GM12878 (cell line): ENCODE measurements at regions not wholly inside any gene's neighbourhood (a gene's known extent, or its start where the extent isn't known, plus 50 kb on each side); places are given as distances from the start of the nearest gene placed in this dataset.

ENCODE experiments used
- ATAC-seq: fragments of 200-7000 bp; cut with Tn5 transposase; 3 replicates; pipeline ENCODE4 v1.9.1; 2020; ENCODE audit warnings: mild to moderate bottlenecking, moderate library complexity
- BruUV-seq: library from RNA; stranded (reverse); fragments of 400-500 nt; replicated peaks from 2 replicates; lab custom pipeline; 2021; lab: Mats Ljungman, UMichigan
- CTCF ChIA-PET: fragments of 300-600 bp; sonication (Branson Sonifier 250); formaldehyde crosslinking; extraction: SDS; loops from one replicate; lab custom pipeline; 2021; ENCODE audit warnings: inconsistent platforms; lab: Yijun Ruan, JAX
- POLR2A ChIA-PET: fragments of 350-600 bp; formaldehyde crosslinking; extraction: SDS; loops from one replicate; lab custom pipeline; 2021; ENCODE audit warnings: inconsistent platforms; lab: Charles Lee
- RAD21 ChIA-PET: fragments of 300-600 bp; sonication (Branson Sonifier 250); formaldehyde crosslinking; loops from one replicate; lab custom pipeline; 2023; ENCODE audit warnings: antibody characterized with exemption; ENCODE audit not compliant: unreplicated experiment; lab: Charles Lee
- SMC1A ChIA-PET: fragments of 300-600 bp; sonication (Branson Sonifier 250); formaldehyde crosslinking; loops from one replicate; lab custom pipeline; 2023; ENCODE audit not compliant: unreplicated experiment, uncharacterized antibody; lab: Charles Lee
- DNase-seq: peaks from one replicate; pipeline ENCODE4 v3.0.0-alpha.2; 2011; ENCODE audit warnings: low read depth, low spot score
- FAIRE-seq: peaks from 3 replicates; lab custom pipeline; 2011; peaks lifted over from hg19 to GRCh38; lab: Jason Lieb, UNC
- H2AFZ ChIP-seq: 2 replicates; pipeline ENCODE4 v1.6.0; 2011; ENCODE audit warnings: low read depth, low read length, control low read depth; ENCODE audit not compliant: control insufficient read depth
- H3K27ac ChIP-seq: 2 replicates; pipeline ENCODE4 v1.5.1; 2011; ENCODE audit warnings: control low read depth; ENCODE audit not compliant: control insufficient read depth, insufficient read depth
- H3K27me3 ChIP-seq, 2 experiments: replicated peaks in 1 of 2; 2 replicates each; pipeline versions ENCODE4 v1.6.0 to v1.6.1; 2011; ENCODE audit warnings: low read length in 1 of 2; ENCODE audit not compliant: control insufficient read depth in 2 of 2, insufficient read depth in 2 of 2
- H3K36me3 ChIP-seq, 2 experiments: 2 replicates each; pipeline ENCODE4 v1.5.1; 2011; ENCODE audit warnings: low read length in 1 of 2; ENCODE audit not compliant: control insufficient read depth in 2 of 2, insufficient read depth in 2 of 2
- H3K4me1 ChIP-seq: 2 replicates; pipeline ENCODE4 v1.6.1; 2011; ENCODE audit warnings: mild to moderate bottlenecking, low read length, moderate library complexity, mixed read lengths; ENCODE audit not compliant: control insufficient read depth, insufficient read depth
- H3K4me2 ChIP-seq: 2 replicates; pipeline ENCODE4 v1.6.0; 2011; ENCODE audit warnings: control low read depth; ENCODE audit not compliant: control insufficient read depth, insufficient read depth
- H3K4me3 ChIP-seq: fragments of 200-600 bp; sonication (generic); 2 replicates; pipeline ENCODE4 v1.5.1; 2016
- H3K79me2 ChIP-seq: 2 replicates; pipeline ENCODE4 v1.6.0; 2011; ENCODE audit warnings: low read length; ENCODE audit not compliant: control insufficient read depth, insufficient read depth
- H3K9ac ChIP-seq: 2 replicates; pipeline ENCODE4 v1.8.0; 2011; ENCODE audit warnings: low read length, control low read depth, mixed read lengths; ENCODE audit not compliant: control insufficient read depth, insufficient read depth
- H3K9me3 ChIP-seq: replicated peaks from 3 replicates; pipeline ENCODE4 v1.5.1; 2011; ENCODE audit warnings: mild to moderate bottlenecking, low read length; ENCODE audit not compliant: control insufficient read depth, insufficient read depth
- H4K20me1 ChIP-seq: 2 replicates; pipeline ENCODE4 v1.6.0; 2011; ENCODE audit not compliant: control insufficient read depth, insufficient read depth
- KDM1A ChIP-seq: fragments of 200-600 bp; sonication (generic); IDR thresholded peaks from 2 replicates; pipeline ENCODE4 v1.6.1; 2016; ENCODE audit warnings: borderline replicate concordance
- PAX8 ChIP-seq: fragments of 450-650 bp; IDR thresholded peaks from 2 replicates; pipeline ENCODE4 v1.6.1; 2017; ENCODE audit warnings: mild to moderate bottlenecking, moderate library complexity
- ZBED1 ChIP-seq: IDR thresholded peaks from 2 replicates; pipeline ENCODE4 v1.6.1; 2016; ENCODE audit warnings: borderline replicate concordance
- WGBS: methylation state at CpG from one replicate; pipeline ENCODE4 v1.1.6; 2016; ENCODE audit warnings: low lambda C conversion rate; ENCODE audit not compliant: insufficient replicate concordance, insufficient coverage; ENCODE audit errors: missing lambda C conversion rate; 5-methylcytosine and 5-hydroxymethylcytosine counted together
- in situ Hi-C: fragments of 300-500 bp; cut with MboI; formaldehyde crosslinking; loops from 9 replicates; pipeline ENCODE4 v1.14.3; 2018; ENCODE audit warnings: mixed read lengths
- intact Hi-C: fragments of 100-400 bp; cut with micrococcal nuclease; formaldehyde crosslinking; loops from one replicate; pipeline ENCODE4 v1.14.2; 2022; ENCODE audit not compliant: unreplicated experiment
- TF ChIP-seq, protein P1 (sequence below): fragments of 450-650 bp; IDR thresholded peaks from 2 replicates; pipeline ENCODE4 v1.6.1; 2017; ENCODE audit warnings: borderline replicate concordance
- TF ChIP-seq, protein P2 (sequence below): fragments of 450-650 bp; formaldehyde crosslinking; IDR thresholded peaks from 2 replicates; pipeline ENCODE4 v1.4.0; 2020; ENCODE audit warnings: mild to moderate bottlenecking, moderate library complexity
- TF ChIP-seq, protein P3 (sequence below): IDR thresholded peaks from 2 replicates; pipeline ENCODE4 v1.6.1; 2012; ENCODE audit warnings: low read depth, low read length, improper control_type of control experiment

DNA sequence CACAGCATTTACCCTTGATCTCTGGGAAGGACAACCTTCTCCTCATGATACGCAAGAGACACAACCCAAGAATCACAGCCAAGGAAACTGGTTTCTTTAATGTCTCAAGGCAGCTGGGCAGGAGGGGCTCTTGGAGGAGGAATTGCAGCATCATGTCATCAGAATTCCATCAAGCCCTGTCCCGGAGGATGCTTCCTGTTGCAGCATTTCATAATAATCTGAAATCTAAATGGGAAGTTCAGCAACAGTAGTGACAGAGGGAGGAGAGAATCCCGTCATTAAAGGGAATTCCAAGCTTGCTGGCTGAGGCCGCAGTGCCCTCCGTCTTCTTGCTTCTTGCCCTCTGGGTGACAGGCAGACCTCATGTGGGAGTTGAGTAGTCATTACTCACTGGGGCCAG, 192.7 kb downstream of the TENT4A start (continued):
- TF ChIP-seq, protein P1, sequence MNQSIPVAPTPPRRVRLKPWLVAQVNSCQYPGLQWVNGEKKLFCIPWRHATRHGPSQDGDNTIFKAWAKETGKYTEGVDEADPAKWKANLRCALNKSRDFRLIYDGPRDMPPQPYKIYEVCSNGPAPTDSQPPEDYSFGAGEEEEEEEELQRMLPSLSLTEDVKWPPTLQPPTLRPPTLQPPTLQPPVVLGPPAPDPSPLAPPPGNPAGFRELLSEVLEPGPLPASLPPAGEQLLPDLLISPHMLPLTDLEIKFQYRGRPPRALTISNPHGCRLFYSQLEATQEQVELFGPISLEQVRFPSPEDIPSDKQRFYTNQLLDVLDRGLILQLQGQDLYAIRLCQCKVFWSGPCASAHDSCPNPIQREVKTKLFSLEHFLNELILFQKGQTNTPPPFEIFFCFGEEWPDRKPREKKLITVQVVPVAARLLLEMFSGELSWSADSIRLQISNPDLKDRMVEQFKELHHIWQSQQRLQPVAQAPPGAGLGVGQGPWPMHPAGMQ, result no peak

DNA sequence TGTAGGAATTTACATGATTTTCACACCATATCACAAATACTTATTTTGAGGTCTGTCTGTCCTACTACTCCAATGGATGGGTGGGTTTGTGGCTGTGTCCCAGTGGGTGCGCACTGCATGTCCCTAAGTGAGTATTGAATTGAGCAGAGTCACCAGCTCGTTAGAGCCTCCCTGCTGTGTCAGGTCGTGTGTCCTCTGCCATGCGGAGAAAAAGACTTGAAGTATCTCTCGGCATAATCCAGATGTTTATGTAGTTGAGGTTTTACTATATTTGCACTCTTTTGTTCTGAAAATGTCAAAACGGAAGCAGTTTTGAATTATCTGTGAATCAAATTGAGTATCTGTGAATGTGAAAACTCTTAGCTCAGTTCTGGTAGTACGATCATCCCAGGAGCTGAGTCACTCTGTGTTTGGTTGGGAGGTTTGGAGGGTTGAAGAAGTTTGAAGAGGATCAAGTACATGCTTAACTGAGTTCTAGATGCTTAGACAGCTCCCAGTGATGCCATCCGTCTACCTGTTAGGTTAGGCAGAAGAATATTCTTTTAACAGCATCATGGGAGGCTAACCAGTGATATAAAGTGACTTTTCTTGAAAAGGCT, 194.2 kb downstream of the TENT4A start:
- no peaks in the 10 kb centered on the region; the same call in 1 of the 2 replicates for H4K20me1 ChIP-seq
- H3K27ac ChIP-seq, result no peak overlapping the region
- in situ Hi-C loops, result no loop called here
- no peak for FAIRE-seq
- H3K4me2 ChIP-seq, result no peak overlapping the region
- no peak overlapping the region for H3K4me3 ChIP-seq
- no peaks in the 10 kb centered on the region for H3K79me2 ChIP-seq
- H3K9me3 ChIP-seq, result no peaks in the 10 kb centered on the region
- WGBS, result 23% methylated on average over 8 of the region's 8 CpGs
- DNase-seq, result no peak
- no peak for ATAC-seq
- 0 out of 4 replicates have a peak, but pooled peaks cover 0 to 3% of the 10 kb centered on the region in 2 experiments for H3K27me3 ChIP-seq
- no peaks in the 10 kb centered on the region for H3K36me3 ChIP-seq
- intact Hi-C loops, result no loop called here
- TF ChIP-seq KDM1A, result no peak
- TF ChIP-seq, protein P2, sequence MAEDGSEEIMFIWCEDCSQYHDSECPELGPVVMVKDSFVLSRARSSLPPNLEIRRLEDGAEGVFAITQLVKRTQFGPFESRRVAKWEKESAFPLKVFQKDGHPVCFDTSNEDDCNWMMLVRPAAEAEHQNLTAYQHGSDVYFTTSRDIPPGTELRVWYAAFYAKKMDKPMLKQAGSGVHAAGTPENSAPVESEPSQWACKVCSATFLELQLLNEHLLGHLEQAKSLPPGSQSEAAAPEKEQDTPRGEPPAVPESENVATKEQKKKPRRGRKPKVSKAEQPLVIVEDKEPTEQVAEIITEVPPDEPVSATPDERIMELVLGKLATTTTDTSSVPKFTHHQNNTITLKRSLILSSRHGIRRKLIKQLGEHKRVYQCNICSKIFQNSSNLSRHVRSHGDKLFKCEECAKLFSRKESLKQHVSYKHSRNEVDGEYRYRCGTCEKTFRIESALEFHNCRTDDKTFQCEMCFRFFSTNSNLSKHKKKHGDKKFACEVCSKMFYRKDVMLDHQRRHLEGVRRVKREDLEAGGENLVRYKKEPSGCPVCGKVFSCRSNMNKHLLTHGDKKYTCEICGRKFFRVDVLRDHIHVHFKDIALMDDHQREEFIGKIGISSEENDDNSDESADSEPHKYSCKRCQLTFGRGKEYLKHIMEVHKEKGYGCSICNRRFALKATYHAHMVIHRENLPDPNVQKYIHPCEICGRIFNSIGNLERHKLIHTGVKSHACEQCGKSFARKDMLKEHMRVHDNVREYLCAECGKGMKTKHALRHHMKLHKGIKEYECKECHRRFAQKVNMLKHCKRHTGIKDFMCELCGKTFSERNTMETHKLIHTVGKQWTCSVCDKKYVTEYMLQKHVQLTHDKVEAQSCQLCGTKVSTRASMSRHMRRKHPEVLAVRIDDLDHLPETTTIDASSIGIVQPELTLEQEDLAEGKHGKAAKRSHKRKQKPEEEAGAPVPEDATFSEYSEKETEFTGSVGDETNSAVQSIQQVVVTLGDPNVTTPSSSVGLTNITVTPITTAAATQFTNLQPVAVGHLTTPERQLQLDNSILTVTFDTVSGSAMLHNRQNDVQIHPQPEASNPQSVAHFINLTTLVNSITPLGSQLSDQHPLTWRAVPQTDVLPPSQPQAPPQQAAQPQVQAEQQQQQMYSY (CRISPR knock-in tag), result no peak
- no peak for TF ChIP-seq ZBED1
- TF ChIP-seq PAX8, result no peak
- TF ChIP-seq, protein P3, sequence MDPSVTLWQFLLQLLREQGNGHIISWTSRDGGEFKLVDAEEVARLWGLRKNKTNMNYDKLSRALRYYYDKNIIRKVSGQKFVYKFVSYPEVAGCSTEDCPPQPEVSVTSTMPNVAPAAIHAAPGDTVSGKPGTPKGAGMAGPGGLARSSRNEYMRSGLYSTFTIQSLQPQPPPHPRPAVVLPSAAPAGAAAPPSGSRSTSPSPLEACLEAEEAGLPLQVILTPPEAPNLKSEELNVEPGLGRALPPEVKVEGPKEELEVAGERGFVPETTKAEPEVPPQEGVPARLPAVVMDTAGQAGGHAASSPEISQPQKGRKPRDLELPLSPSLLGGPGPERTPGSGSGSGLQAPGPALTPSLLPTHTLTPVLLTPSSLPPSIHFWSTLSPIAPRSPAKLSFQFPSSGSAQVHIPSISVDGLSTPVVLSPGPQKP, result no peak
- H3K9ac ChIP-seq, result no peak overlapping the region
- ChIA-PET RAD21 (no interaction called here), SMC1A (no interaction called here), POLR2A (no interaction called here), CTCF (no interaction called here)
- no peak overlapping the region for H2AFZ ChIP-seq
- H3K4me1 ChIP-seq, result no peaks in the 10 kb centered on the region
- no TSS peak for BruUV-seq
